ENCODE measurements at regions not wholly inside any gene's neighbourhood (a gene's known extent, or its start where the extent isn't known, plus 50 kb on each side); places are given as distances from the start of the nearest gene placed in this dataset.
"Not testable (repeated sequence)": the region's sequence is repeated elsewhere in the genome, so short reads cannot be mapped to it uniquely, and the experiment has no call there.

GRCh38 chr7:356691-357462 lies 66.9 kb downstream of the FOXL3 start:
- no peak for DNase-seq

DNA sequence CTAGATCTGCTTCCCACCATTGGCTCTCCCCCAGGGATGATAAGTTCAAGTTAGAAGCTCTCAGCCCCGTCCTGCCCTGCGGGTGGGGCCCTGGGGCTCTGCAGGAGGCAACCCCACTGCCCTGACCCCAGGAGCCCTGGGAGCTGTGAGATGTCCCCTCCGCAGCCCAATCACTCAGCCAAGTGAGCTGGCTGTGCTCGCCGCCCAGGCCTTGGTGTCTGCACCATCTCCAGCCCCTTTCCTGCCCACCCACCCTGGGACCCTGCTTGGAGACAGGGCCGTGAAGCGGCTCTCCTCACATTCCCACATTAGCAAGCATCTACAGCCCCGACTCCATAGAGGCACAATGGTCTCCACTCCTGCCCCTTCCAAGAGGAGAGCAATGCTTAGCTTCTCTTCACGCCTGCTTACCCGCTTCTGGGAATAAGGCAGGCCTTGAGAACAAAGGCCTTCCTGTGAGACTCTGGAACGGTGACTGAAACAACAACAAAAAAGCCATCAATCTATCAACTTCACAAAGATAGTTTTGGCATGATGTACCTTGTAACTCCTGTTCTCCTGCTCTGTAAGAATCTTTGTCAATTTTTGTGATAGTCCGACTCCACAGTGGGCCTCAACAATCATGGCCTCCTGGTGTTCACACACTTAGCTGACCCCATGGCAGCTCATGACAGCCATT lies 67.7 kb downstream of the FOXL3 start:
- no peak for DNase-seq

GRCh38 chr7:358352-358751 lies 68.4 kb downstream of the FOXL3 start:
- DNase-seq, result no peak

GRCh38 chr7:359226-359765 lies 69.3 kb downstream of the FOXL3 start:
- DNase-seq, result no peak

DNA sequence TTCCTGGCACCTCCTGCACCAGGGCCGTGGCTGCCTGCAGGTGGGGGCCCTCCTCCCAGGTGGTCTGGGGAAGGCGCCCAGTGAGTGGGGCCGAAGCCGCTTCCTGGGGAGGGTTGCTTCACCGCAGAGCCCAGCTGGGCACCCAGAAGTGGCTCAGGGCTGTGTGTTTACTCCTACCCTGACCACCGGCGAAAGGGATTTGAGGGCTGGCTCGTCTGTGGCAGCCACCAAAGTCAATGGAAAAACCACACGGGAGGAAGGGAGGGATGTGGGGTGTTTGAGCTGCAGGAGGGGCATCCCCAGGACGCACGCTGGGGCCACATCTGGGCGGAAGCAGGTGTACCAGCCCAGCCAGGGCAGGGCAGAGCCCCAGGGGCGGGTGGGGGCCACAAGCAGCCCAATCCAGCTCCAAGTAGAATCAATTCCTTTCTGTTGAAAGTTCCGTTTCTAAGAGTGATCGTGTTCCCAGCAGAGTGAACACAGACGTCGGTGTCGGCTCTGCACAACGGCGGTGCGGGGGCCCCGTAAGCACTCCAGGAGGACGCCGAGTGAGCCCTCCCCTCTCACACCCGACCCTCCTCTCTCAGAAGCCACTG lies 69.9 kb downstream of the FOXL3 start:
- DNase-seq, result no peak

- DNase-seq, result no peak
Measured at GRCh38 chr7:360454-361100, 70.6 kb downstream of the FOXL3 start.

GRCh38 chr7:361182-361581 lies 71.2 kb downstream of the FOXL3 start:
- DNase-seq, result not testable (repeated sequence)

DNA sequence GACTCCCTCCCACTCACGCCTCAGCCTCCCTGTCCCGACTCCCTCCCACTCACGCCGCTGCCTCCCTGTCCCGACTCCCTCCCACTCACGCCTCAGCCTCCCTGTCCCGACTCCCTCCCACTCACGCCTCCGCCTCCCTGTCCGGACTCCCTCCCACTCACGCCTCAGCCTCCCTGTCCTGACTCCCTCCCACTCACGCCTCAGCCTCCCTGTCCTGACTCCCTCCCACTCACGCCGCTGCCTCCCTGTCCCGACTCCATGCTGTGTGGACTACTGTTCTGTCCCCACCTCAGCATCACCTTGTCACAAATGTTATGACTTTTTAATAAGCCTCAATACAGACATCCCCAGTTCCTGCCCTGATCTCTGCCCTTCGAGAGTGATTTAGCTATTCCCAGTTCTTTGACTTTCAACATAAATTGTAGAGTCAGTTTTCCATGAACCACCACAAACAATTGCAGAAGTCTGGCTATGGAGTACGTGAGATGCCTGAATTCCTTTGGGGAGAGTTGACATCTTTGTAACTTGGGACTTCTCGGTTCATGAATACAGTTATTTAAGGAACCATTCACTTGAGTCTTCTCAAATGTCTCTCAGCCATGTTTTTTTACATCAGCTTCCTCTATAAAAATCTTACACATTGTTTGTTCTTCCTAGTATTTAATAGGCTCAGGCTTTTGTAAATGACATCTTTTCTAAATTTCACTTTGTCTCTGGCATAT lies 71.9 kb downstream of the FOXL3 start:
- DNase-seq, result no peak

DNA sequence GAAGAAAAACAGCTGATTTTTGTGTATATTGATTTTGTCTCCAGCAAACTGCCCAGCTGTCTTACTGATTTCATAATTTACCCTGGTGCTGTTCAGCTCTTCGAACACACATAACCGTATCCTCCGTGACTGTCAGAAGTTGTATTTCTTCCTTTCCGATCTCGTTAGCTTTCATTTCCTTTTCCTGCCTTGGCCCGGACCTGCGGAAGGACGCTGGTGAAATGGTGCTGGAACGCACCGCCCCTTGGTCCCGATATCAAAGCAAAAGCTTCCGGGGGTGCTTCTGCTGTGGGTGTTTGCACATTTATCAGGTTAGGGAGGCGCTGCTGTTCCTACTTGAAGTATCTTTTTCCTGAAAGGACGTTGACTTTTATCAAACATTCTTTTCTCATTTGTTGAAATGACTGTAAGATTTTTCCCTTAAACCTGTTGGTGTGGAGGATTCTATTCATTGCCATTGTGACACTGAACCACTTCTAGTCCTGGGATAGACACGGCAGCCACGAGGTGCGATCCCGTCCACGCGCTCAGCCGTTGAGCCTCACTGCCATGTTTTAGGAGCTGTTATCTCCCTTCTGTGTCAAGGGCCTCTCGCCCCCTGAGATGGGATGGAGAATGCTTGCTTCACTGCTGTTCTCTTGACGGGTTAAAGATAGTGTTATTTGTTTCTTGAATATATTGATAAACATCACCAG lies 72.6 kb downstream of the FOXL3 start:
- peak; percentile 5 for DNase-seq

- no peak for DNase-seq
Measured at GRCh38 chr7:363626-364025, 73.7 kb downstream of the FOXL3 start.

DNA sequence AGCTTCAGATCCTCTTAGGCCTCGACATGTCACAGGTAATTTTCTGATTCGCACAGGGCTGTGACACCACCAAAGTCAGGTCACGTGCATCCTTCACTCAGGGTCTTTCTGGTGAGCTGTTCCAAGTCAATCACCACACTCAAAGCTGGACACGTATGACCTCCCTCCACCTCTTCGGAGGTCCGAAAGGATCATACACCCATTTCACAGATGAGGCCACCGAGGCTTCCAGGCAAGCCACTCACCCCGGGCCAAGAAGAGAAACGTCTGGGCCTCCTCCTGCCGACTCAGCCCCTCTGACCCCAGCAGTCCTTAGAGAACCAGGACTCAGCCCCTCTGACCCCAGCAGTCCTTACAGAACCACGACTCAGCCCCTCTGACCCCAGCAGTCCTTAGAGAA lies 74.6 kb downstream of the FOXL3 start:
- no peak for DNase-seq

GRCh38 chr7:365593-365992 lies 75.6 kb downstream of the FOXL3 start:
- no peak for DNase-seq

DNA sequence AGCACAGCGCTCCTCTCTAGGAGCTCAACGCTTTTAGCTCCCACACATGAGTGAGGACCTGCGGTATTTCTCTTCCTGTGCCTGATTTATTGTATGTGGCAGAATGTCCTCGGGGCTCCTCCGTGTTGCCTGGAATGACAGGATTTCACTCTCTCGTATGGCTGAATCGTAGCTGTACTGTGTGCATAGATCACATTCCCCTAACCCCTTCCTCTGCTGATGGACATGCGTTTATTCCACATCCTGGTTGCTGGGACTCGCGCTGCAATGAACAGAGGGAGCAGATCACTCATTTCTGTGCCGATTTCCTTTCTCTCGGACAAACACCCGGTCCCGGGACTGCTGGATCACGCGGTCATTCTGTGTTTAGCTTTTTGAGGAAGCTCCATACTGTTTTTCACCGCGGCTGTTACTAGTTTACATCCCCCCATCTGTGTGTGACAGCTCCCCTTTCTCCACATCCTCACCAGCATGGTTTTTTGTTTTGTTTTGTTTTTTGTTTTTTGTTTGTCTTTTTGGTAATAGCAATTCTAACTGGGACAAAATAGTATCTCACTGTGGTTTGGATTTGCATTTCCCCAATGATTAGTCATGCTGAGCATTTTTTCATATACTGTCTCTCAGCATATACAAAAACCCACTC lies 76.3 kb downstream of the FOXL3 start:
- DNase-seq, result peak; percentile 29

GRCh38 chr7:367351-367901 lies 77.5 kb downstream of the FOXL3 start:
- DNase-seq, result no peak

- DNase-seq, result no peak
Measured at GRCh38 chr7:368651-369475, 78.9 kb downstream of the FOXL3 start.

DNA sequence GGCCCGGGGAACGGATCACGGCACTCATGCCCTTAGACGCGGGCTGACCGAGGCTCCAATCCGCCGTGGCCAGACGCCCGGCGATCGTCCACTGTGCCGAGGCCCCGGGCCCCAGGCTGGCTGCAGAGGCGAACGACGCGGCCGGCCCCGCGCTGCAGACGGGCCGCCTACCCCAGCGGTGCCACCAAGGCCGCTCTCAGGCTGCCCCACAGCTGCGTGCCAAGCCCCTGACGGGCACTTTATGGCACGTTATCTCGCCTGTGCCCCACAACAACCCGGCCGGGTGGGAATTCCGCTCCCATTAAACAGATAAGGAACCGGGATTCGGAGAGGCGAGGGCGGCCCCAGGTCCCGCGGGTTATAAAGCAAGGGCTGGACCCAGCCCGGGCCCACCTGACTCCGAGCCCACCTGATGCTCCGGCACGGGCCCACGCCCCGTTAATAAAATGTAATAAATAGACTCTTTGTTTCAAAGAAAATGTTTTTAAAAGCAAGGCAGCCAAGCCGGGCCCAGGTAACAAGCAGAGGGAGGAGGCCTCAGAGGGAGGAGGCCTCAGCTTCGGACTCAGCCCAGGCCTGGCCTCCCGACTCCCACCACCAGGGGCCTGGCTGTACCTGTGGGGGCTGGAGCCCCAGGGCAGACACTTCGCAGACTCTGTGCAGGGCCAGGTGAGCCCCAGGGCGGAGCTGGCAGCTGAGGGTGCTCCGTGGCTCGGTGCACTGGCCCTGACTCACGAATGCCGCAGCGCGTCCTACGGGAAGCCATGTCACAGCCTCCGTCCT lies 79.7 kb downstream of the FOXL3 start:
- DNase-seq, result no peak

DNA sequence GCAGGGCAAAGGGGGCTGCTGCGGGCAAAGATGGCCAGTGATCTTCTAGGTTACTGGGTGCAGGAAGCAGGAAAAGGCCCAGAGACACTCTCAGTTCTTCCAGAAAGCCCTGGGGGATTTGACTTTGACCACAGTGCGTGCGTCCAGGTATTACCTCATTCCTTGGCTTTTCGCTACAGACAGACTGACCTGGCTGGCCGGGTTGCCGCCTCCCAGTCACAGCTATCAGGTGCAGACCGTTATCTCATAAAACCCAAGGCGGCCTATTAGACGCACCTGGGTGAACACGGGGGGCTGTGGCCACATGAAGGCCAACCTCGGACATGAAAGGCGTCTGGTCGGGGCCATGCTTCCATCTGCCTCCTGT lies 80.3 kb downstream of the FOXL3 start:
- no peak for DNase-seq

- DNase-seq, result no peak
Measured at GRCh38 chr7:370775-371118, 80.8 kb downstream of the FOXL3 start.

GRCh38 chr7:371119-371778 lies 81.3 kb downstream of the FOXL3 start:
- DNase-seq, result no peak

Measured in fibroblast of skin of abdomen (primary cell).